Liver (tissue), 8 donors: ENCODE measurements at regions not wholly inside any gene's neighbourhood (a gene's known extent, or its start where the extent isn't known, plus 50 kb on each side); places are given as distances from the start of the nearest gene placed in this dataset.

Experiments
- DNase-seq: peaks from one replicate; pipeline ENCODE4 v3.0.0-alpha.2; 2017; ENCODE audit warnings: low spot score
- H3K27ac ChIP-seq, 2 donors: one replicate each; pipeline ENCODE4 v1.7.0; 2013; ENCODE audit warnings: inconsistent platforms in 2 of 2, low read length in 2 of 2, control low read depth in 1 of 2, low read depth in 1 of 2, mild to moderate bottlenecking in 1 of 2
- H3K27me3 ChIP-seq, 4 donors: one replicate each; pipeline versions ENCODE4 v1.6.1 to v1.7.0; 2013; ENCODE audit warnings: low read length in 3 of 4, inconsistent platforms in 1 of 4, mild to moderate bottlenecking in 1 of 4, moderate library complexity in 1 of 4; ENCODE audit not compliant: control insufficient read depth in 4 of 4, insufficient read depth in 4 of 4
- H3K36me3 ChIP-seq, 4 donors: one replicate each; pipeline versions ENCODE4 v1.6.1 to v1.7.0; 2013; ENCODE audit warnings: low read length in 3 of 4, mild to moderate bottlenecking in 3 of 4, low read depth in 1 of 4, moderate library complexity in 1 of 4; ENCODE audit not compliant: control insufficient read depth in 4 of 4, insufficient read depth in 3 of 4
- H3K4me1 ChIP-seq, 4 donors: one replicate each; pipeline versions ENCODE4 v1.6.1 to v1.7.0; 2013; ENCODE audit warnings: low read length in 3 of 4, mild to moderate bottlenecking in 3 of 4, moderate library complexity in 1 of 4; ENCODE audit not compliant: control insufficient read depth in 4 of 4, insufficient read depth in 4 of 4
- H3K4me3 ChIP-seq, 3 donors: one replicate each; pipeline versions ENCODE4 v1.6.1 to v1.7.0; 2013; ENCODE audit warnings: low read length in 3 of 3, control low read depth in 1 of 3, low read depth in 1 of 3, mild to moderate bottlenecking in 1 of 3
- H3K9ac ChIP-seq, 2 donors: one replicate each; pipeline ENCODE4 v1.7.0; 2013; ENCODE audit warnings: low read length in 2 of 2, mild to moderate bottlenecking in 2 of 2, moderate library complexity in 2 of 2, control low read depth in 1 of 2, low read depth in 1 of 2
- H3K9me3 ChIP-seq, 4 donors: one replicate each; pipeline versions ENCODE4 v1.6.1 to v1.7.0; 2013; ENCODE audit warnings: low read length in 3 of 4; ENCODE audit not compliant: control insufficient read depth in 4 of 4
- ATF3 ChIP-seq: IDR thresholded peaks from 2 replicates; pipeline ENCODE4 v1.6.1; 2016; ENCODE audit warnings: antibody characterized with exemption
- CTCF ChIP-seq: fragments of 150-350 bp; IDR thresholded peaks from 2 replicates; pipeline ENCODE4 v1.5.1; 2017; ENCODE audit warnings: improper control_type of control experiment, low read depth, low read length; ENCODE audit not compliant: missing input control
- FOXA1 ChIP-seq: IDR thresholded peaks from 2 replicates; pipeline ENCODE4 v1.6.1; 2016; ENCODE audit warnings: antibody characterized with exemption
- FOXA2 ChIP-seq: IDR thresholded peaks from 2 replicates; pipeline ENCODE4 v1.6.1; 2016; ENCODE audit warnings: antibody characterized with exemption
- GABPA ChIP-seq, 2 donors: IDR thresholded peaks in 1 of 2; conservative IDR thresholded peaks in 1 of 2; 2 replicates each; pipeline ENCODE4 v1.6.1; 2016; ENCODE audit warnings: antibody characterized with exemption in 2 of 2, mild to moderate bottlenecking in 1 of 2, moderate library complexity in 1 of 2
- HNF4G ChIP-seq: IDR thresholded peaks from 2 replicates; pipeline ENCODE4 v1.6.1; 2016; ENCODE audit warnings: antibody characterized with exemption
- JUND ChIP-seq, 2 donors: IDR thresholded peaks; 2 replicates each; pipeline ENCODE4 v1.6.1; 2016; ENCODE audit warnings: antibody characterized with exemption in 2 of 2
- MAX ChIP-seq: IDR thresholded peaks from 2 replicates; pipeline ENCODE4 v1.6.1; 2016; ENCODE audit warnings: antibody characterized with exemption
- NR2F2 ChIP-seq: IDR thresholded peaks from 2 replicates; pipeline ENCODE4 v1.6.1; 2016; ENCODE audit warnings: antibody characterized with exemption
- RAD21 ChIP-seq, 2 donors: IDR thresholded peaks; 2 replicates each; pipeline ENCODE4 v1.6.1; 2016; ENCODE audit warnings: antibody characterized with exemption in 2 of 2, mild to moderate bottlenecking in 2 of 2
- REST ChIP-seq: IDR thresholded peaks from 2 replicates; pipeline ENCODE4 v1.6.1; 2016; ENCODE audit warnings: antibody characterized with exemption, mild to moderate bottlenecking
- RXRA ChIP-seq, 2 donors: IDR thresholded peaks; 2 replicates each; pipeline ENCODE4 v1.6.1; 2017 to 2018; ENCODE audit warnings: antibody characterized with exemption in 2 of 2, mild to moderate bottlenecking in 1 of 2
- SP1 ChIP-seq: IDR thresholded peaks from 2 replicates; pipeline ENCODE4 v1.6.1; 2018; ENCODE audit warnings: antibody characterized with exemption, mild to moderate bottlenecking
- TAF1 ChIP-seq: conservative IDR thresholded peaks from 2 replicates; pipeline ENCODE4 v1.6.1; 2016; ENCODE audit warnings: antibody characterized with exemption, mild to moderate bottlenecking
- YY1 ChIP-seq: IDR thresholded peaks from 2 replicates; pipeline ENCODE4 v1.6.1; 2016; ENCODE audit warnings: antibody characterized with exemption, mild to moderate bottlenecking
- ZBTB33 ChIP-seq: IDR thresholded peaks from 2 replicates; pipeline ENCODE4 v1.6.1; 2016; ENCODE audit warnings: antibody characterized with exemption
- WGBS: extraction: QIAGEN DNeasy Blood & Tissue Kit; methylation state at CpG from one replicate; pipeline ENCODE4 v1.1.7; 2013; 5-methylcytosine and 5-hydroxymethylcytosine counted together
- donor health status: healthy.
- donor health status: healthy.
- donor health status: healthy.
- donor health status: healthy.
- donor health status: healthy.

- 89% methylated on average over 6 of the region's 6 CpGs for WGBS
- Histone ChIP-seq H3K27me3 (no peaks in the 10 kb centered on the region), H3K9ac (no peak overlapping the region), H3K4me1 (peaks cover 5 to 9% (median 6%) of the 10 kb centered on the region in 4 donors), H3K36me3 (no peaks in the 10 kb centered on the region), H3K9me3 (no peaks in the 10 kb centered on the region), H3K27ac (no peak overlapping the region), H3K4me3 (no peak overlapping the region)
- no peak for DNase-seq
- TF ChIP-seq ZBTB33 = no peak
- TF ChIP-seq RXRA (IDR thresholded peaks at IDR 0.05) = no peak
- no peak for TF ChIP-seq HNF4G
- TF ChIP-seq JUND (IDR thresholded peaks at IDR 0.05) = no peak
- TF ChIP-seq REST = no peak
- no peak for TF ChIP-seq SP1
These were observed 176.5 kb downstream of the SALL1 start for GRCh38 chr16:50974438-50975036.

GRCh38 chr16:50972876-50973275 lies 178.2 kb downstream of the SALL1 start:
- H3K27ac ChIP-seq = no peak overlapping the region
- no peaks in the 10 kb centered on the region for H3K27me3 ChIP-seq
- H3K4me3 ChIP-seq = no peak overlapping the region
- DNase-seq = no peak
- H3K9me3 ChIP-seq = no peaks in the 10 kb centered on the region
- no peaks in the 10 kb centered on the region for H3K4me1 ChIP-seq
- TF ChIP-seq ATF3 = no peak
- no peak for TF ChIP-seq HNF4G
- no peak for TF ChIP-seq ZBTB33
- TF ChIP-seq RXRA (IDR thresholded peaks at IDR 0.05) = no peak
- TF ChIP-seq FOXA1 = no peak
- no peak for TF ChIP-seq MAX
- TF ChIP-seq GABPA (IDR thresholded peaks at IDR 0.05 in 1 of 2, conservative IDR thresholded peaks at IDR 0.05 in 1 of 2) = no peak
- TF ChIP-seq RAD21 (IDR thresholded peaks at IDR 0.05) = no peak
- TF ChIP-seq JUND (IDR thresholded peaks at IDR 0.05) = no peak
- TF ChIP-seq FOXA2 = no peak
- TF ChIP-seq YY1 = no peak
- TF ChIP-seq REST = no peak
- TF ChIP-seq NR2F2 = no peak
- no peak for TF ChIP-seq TAF1
- TF ChIP-seq CTCF = no peak
- H3K36me3 ChIP-seq = no peaks in the 10 kb centered on the region
- no peak overlapping the region for H3K9ac ChIP-seq
- WGBS = 81% methylated on average over 2 of the region's 2 CpGs
